Epithelial cell of esophagus (primary cell): ENCODE measurements at regions not wholly inside any gene's neighbourhood (a gene's known extent, or its start where the extent isn't known, plus 50 kb on each side); places are given as distances from the start of the nearest gene placed in this dataset.

Experiments used
- DNase-seq: peaks from one replicate; pipeline ENCODE4 v3.0.0; 2010; ENCODE audit warnings: low read depth
- H3K4me3 ChIP-seq: 2 replicates; pipeline ENCODE4 v1.5.1; 2011; ENCODE audit warnings: mild to moderate bottlenecking, low read length, control low read depth
- TF ChIP-seq, protein P1 (sequence below): IDR thresholded peaks from 2 replicates; pipeline ENCODE4 v1.5.1; 2011; ENCODE audit warnings: low read depth, mild to moderate bottlenecking, low read length, control low read depth, inconsistent platforms; ENCODE audit not compliant: insufficient read depth; ENCODE audit errors: missing control alignments

DNA sequence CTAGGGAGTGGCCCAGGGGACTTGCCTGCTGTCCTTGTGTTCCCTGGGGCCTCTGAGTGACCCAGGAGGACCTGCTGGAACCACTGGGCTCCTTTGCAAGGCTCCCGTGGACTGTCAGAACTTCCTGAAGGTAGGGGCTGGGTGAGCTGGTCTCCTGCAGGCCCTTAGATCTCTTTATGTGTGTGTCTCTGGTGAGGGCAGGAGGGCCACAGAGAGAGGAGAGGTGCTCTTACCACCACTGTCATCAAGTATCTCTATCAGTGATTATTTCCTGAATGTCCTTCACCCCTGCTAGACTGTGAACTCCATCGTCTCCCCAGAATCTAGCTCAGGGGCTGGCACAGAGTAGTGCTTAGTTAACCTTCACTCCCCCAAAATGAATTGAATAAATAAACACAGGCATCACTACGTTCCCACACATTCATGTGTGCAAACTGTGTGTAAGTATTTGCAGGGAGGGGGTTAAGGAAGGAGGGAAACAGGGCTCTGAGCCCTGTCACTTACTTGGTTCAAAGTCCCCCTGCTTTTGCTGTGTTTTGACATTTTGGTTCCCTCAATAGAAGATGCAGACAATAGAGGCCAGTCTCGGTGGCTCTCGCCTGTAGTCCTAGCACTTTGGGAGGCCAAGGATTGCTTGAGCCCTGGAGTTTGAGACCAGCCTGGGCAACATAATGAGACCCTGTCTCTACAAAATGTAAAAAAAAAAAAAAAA, 100.8 kb upstream of the HAAO start:
- H3K4me3 ChIP-seq = no peak overlapping the region
- no peak for DNase-seq
- TF ChIP-seq, protein P1, sequence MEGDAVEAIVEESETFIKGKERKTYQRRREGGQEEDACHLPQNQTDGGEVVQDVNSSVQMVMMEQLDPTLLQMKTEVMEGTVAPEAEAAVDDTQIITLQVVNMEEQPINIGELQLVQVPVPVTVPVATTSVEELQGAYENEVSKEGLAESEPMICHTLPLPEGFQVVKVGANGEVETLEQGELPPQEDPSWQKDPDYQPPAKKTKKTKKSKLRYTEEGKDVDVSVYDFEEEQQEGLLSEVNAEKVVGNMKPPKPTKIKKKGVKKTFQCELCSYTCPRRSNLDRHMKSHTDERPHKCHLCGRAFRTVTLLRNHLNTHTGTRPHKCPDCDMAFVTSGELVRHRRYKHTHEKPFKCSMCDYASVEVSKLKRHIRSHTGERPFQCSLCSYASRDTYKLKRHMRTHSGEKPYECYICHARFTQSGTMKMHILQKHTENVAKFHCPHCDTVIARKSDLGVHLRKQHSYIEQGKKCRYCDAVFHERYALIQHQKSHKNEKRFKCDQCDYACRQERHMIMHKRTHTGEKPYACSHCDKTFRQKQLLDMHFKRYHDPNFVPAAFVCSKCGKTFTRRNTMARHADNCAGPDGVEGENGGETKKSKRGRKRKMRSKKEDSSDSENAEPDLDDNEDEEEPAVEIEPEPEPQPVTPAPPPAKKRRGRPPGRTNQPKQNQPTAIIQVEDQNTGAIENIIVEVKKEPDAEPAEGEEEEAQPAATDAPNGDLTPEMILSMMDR = no peak

DNA sequence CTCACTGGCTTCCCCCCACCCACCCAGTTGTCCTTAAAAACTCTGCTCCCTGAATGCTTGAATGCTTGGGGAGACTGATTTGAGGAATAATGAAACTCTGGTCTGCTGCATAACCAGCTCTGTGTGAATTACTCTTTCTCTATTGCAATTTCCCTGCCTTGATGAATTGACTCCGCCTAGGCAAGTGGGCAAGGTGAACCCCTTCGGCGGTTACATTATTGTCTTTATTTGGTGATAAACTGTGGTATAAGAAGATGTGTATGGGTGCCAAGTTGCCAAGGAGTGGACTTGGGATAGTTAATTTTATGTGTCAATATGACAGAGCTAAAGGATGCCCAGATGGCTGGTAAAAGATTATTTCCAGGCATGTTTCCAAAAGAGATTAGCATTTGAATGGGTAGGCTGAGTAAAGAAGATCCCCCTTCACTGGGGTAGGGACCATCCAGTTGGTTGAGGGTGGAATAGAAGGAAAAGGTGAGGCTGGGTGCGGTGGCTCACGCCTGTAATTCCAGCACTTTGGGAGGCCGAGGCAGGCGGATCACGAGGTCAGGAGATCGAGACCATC, 98.5 kb upstream of the HAAO start:
- TF ChIP-seq, protein P1 = no peak
- no peak overlapping the region for H3K4me3 ChIP-seq
- no peak for DNase-seq

DNA sequence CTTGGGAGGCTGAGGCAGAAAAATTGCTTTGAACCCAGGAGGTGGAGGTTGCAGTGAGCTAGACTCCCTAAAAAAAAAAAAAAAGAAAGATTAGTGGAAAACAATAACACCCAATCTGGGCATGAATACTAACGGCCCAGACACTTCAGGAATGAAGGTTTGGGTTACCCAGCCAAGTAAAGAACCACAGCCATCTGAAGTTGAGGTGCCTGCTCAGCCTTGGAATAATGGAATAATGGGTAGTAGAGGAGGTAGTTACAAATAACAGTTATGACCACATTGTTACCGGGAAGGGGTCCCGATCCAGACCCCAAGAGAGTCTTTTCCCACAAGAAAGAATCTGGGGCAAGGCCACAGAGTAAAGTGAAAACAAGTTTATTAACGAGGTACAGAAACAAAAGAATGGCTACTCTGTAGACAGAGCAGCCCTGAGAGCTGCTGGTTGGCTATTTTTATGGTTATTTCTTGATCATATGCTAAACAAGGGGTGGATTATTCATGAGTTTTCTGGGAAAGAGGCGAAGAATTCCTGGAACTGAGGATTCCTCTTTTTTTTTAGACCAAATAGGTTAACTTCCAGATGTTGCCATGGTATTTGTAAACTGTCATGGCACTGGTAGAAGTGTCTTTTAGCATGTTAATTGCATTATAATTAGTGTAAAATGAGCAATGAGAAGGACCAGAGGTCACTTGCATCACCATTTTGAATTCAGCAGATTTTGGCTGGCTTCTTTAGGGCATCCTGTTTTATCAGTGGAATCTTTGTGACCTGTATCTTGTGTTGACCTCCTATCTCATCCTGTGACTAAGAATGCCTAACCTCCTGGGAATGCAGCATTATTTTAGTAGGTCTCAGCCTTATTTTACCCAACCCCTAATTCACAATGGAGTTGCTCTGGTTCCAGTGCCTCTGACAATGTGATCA, 96.2 kb upstream of the HAAO start:
- TF ChIP-seq, protein P1 = no peak
- no peak overlapping the region for H3K4me3 ChIP-seq
- no peak for DNase-seq

DNA sequence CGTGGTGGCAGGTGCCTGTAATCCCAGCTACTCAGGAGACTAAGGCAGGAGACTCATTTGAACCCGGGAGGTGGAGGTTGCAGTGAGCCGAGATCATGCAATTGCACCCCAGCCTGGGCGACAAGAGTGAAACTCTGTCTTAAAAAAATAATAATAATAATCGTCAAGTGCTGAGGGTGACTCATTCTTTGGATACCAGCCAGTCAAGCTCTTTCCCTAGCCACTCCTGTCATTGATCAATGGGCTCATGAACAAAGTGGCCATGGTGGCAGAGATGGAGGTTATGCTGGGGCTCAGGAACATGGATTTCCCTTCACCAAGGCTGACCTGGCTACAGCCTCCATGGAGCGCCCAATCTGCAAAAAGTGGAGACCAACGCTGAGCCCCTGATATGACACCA, 94.5 kb upstream of the HAAO start:
- TF ChIP-seq, protein P1 = no peak
- peak; percentile 39 for DNase-seq
- H3K4me3 ChIP-seq = no peak overlapping the region

DNA sequence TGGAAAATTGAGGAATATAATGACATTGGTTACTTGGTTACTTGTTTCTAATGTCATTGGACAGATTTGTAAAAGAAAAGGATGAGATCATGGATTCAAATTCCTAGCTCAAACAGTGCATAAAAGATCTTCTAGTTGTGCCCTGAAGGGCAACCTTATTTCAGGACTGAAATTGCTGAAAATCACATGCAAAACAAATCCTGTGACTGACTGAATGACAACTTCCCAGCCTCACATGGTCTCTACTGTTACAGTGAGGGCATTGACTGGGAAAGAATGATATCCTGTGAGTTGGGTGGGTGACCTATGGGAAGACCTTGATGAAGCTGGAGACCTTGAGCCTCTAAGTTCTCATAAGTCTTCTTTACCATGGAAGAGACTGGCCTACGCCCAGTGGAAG, 90.4 kb upstream of the HAAO start:
- no peak for DNase-seq
- TF ChIP-seq, protein P1 = no peak
- H3K4me3 ChIP-seq = no peak overlapping the region

DNA sequence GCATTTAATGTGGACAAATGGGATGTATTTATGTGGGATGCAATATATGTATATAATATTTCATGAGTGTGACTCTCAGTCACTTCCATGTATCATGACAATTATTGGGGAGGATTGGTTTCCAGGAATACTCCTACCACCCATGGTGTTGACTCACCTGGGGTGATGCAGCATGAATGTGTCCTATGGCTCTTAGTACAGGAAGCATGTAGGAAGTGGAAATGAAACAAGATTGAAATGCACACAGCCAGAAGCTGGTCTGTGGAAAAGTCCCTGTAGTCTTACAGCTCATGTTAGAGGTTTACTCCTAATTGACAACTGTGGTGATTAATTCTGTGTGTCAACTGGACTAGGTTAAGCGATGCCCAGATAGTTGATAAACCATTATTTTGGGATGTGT, 89.3 kb upstream of the HAAO start:
- no peak overlapping the region for H3K4me3 ChIP-seq
- TF ChIP-seq, protein P1 = no peak
- peak; percentile 93 for DNase-seq
